ENCODE measurements at regions not wholly inside any gene's neighbourhood (a gene's known extent, or its start where the extent isn't known, plus 50 kb on each side); places are given as distances from the start of the nearest gene placed in this dataset.

DNA sequence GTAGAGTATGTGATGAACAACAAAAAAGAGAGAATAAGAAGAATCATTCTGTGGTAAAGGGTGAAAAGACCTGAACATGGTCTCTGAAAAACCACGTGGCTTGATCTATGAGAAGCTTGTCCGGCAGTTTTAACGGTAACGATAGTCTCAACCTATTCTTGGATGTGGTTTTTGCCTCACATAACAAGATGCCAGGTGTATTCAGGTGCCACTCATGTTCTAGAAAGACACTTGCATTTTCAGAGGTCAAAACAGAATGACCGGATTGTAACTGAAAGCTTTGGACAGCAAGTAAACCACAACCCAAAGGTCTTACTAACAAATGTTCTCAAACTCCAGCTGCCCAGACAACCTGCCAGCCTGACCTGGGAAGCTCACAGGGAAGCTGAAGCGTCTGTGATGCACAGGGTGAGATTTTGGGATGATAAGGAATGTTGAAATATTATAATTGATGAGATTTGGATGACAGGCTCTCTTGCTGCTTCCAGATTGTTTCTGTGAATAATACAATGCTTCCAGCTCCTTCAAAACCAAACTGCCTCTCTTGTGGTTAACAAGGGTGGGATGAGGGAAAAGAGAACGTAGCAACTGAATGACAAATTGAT is 137.4 kb upstream of the GRB10 start:
- no peak for TF ChIP-seq CTCF (IDR thresholded peaks at IDR 0.05)
- no peak for TF ChIP-seq POLR2AphosphoS5 (IDR thresholded peaks at IDR 0.05)
- no peak for TF ChIP-seq POLR2A (IDR thresholded peaks at IDR 0.05)
- no peak for TF ChIP-seq EP300 (IDR thresholded peaks at IDR 0.05)

Measured in sigmoid colon (tissue), 4 donors.